ENCODE measurements at regions not wholly inside any gene's neighbourhood (a gene's known extent, or its start where the extent isn't known, plus 50 kb on each side); places are given as distances from the start of the nearest gene placed in this dataset.
"Not testable (repeated sequence)": the region's sequence is repeated elsewhere in the genome, so short reads cannot be mapped to it uniquely, and the experiment has no call there.

- no peak for DNase-seq
Measured at GRCh38 chr10:130263289-130263688, 127.1 kb downstream of the GLRX3 start.

- no peak for DNase-seq
Measured at GRCh38 chr10:130265542-130265941, 129.4 kb downstream of the GLRX3 start.

- DNase-seq, result no peak
Measured at GRCh38 chr10:130282492-130283218, 146.5 kb downstream of the GLRX3 start.

- DNase-seq, result no peak
Measured at GRCh38 chr10:130283219-130283545, 147.0 kb downstream of the GLRX3 start.

- DNase-seq, result not testable (repeated sequence)
Measured at GRCh38 chr10:130295761-130296160, 159.6 kb downstream of the GLRX3 start.

GRCh38 chr10:130300608-130301020 lies 164.4 kb downstream of the GLRX3 start:
- DNase-seq, result peak; percentile 84

- DNase-seq, result peak; percentile 85
Measured at GRCh38 chr10:130301021-130301892, 165.1 kb downstream of the GLRX3 start.

- DNase-seq, result no peak
Measured at GRCh38 chr10:130326954-130327353, 190.8 kb downstream of the GLRX3 start.

GRCh38 chr10:130329792-130330191 lies 193.6 kb downstream of the GLRX3 start:
- no peak for DNase-seq

- DNase-seq, result no peak
Measured at GRCh38 chr10:130333185-130333584, 197.0 kb downstream of the GLRX3 start.

GRCh38 chr10:130335336-130335735 lies 199.1 kb downstream of the GLRX3 start:
- no peak for DNase-seq

- DNase-seq, result no peak
Measured at GRCh38 chr10:130336617-130337304, 200.6 kb downstream of the GLRX3 start.

- DNase-seq, result no peak
Measured at GRCh38 chr10:130337305-130337640, 201.1 kb downstream of the GLRX3 start.

GRCh38 chr10:130337696-130338635 lies 201.8 kb downstream of the GLRX3 start:
- no peak for DNase-seq

GRCh38 chr10:130338636-130339024 lies 202.4 kb downstream of the GLRX3 start:
- DNase-seq, result no peak

- DNase-seq, result no peak
Measured at GRCh38 chr10:130339091-130339490, 202.9 kb downstream of the GLRX3 start.

GRCh38 chr10:130339911-130340310 lies 203.7 kb downstream of the GLRX3 start:
- DNase-seq, result no peak

GRCh38 chr10:130340816-130341215 lies 204.6 kb downstream of the GLRX3 start:
- DNase-seq, result no peak

- DNase-seq, result peak; percentile 3
Measured at GRCh38 chr10:130341356-130341755, 205.2 kb downstream of the GLRX3 start.

- no peak for DNase-seq
Measured at GRCh38 chr10:130345728-130346127, 209.5 kb downstream of the GLRX3 start.

GRCh38 chr10:130350996-130351395 lies 214.8 kb downstream of the GLRX3 start:
- DNase-seq, result no peak

- DNase-seq, result no peak
Measured at GRCh38 chr10:130351466-130352290, 215.5 kb downstream of the GLRX3 start.
